GM12878 (cell line): ENCODE measurements at regions not wholly inside any gene's neighbourhood (a gene's known extent, or its start where the extent isn't known, plus 50 kb on each side); places are given as distances from the start of the nearest gene placed in this dataset.

Experiments used
- ATAC-seq: fragments of 200-7000 bp; cut with Tn5 transposase; 3 replicates; pipeline ENCODE4 v1.9.1; 2020; ENCODE audit warnings: mild to moderate bottlenecking, moderate library complexity
- BruUV-seq: library from RNA; stranded (reverse); fragments of 400-500 nt; replicated peaks from 2 replicates; lab custom pipeline; 2021; lab: Mats Ljungman, UMichigan
- CTCF ChIA-PET: fragments of 300-600 bp; sonication (Branson Sonifier 250); formaldehyde crosslinking; extraction: SDS; loops from one replicate; lab custom pipeline; 2021; ENCODE audit warnings: inconsistent platforms; lab: Yijun Ruan, JAX
- POLR2A ChIA-PET: fragments of 350-600 bp; formaldehyde crosslinking; extraction: SDS; loops from one replicate; lab custom pipeline; 2021; ENCODE audit warnings: inconsistent platforms; lab: Charles Lee
- RAD21 ChIA-PET: fragments of 300-600 bp; sonication (Branson Sonifier 250); formaldehyde crosslinking; loops from one replicate; lab custom pipeline; 2023; ENCODE audit warnings: antibody characterized with exemption; ENCODE audit not compliant: unreplicated experiment; lab: Charles Lee
- SMC1A ChIA-PET: fragments of 300-600 bp; sonication (Branson Sonifier 250); formaldehyde crosslinking; loops from one replicate; lab custom pipeline; 2023; ENCODE audit not compliant: unreplicated experiment, uncharacterized antibody; lab: Charles Lee
- DNase-seq: peaks from one replicate; pipeline ENCODE4 v3.0.0-alpha.2; 2011; ENCODE audit warnings: low read depth, low spot score
- FAIRE-seq: peaks from 3 replicates; lab custom pipeline; 2011; peaks lifted over from hg19 to GRCh38; lab: Jason Lieb, UNC
- H2AFZ ChIP-seq: 2 replicates; pipeline ENCODE4 v1.6.0; 2011; ENCODE audit warnings: low read depth, low read length, control low read depth; ENCODE audit not compliant: control insufficient read depth
- H3K27ac ChIP-seq: 2 replicates; pipeline ENCODE4 v1.5.1; 2011; ENCODE audit warnings: control low read depth; ENCODE audit not compliant: control insufficient read depth, insufficient read depth
- H3K27me3 ChIP-seq, 2 experiments: replicated peaks in 1 of 2; 2 replicates each; pipeline versions ENCODE4 v1.6.0 to v1.6.1; 2011; ENCODE audit warnings: low read length in 1 of 2; ENCODE audit not compliant: control insufficient read depth in 2 of 2, insufficient read depth in 2 of 2
- H3K36me3 ChIP-seq, 2 experiments: 2 replicates each; pipeline ENCODE4 v1.5.1; 2011; ENCODE audit warnings: low read length in 1 of 2; ENCODE audit not compliant: control insufficient read depth in 2 of 2, insufficient read depth in 2 of 2
- H3K4me1 ChIP-seq: 2 replicates; pipeline ENCODE4 v1.6.1; 2011; ENCODE audit warnings: mild to moderate bottlenecking, low read length, moderate library complexity, mixed read lengths; ENCODE audit not compliant: control insufficient read depth, insufficient read depth
- H3K4me2 ChIP-seq: 2 replicates; pipeline ENCODE4 v1.6.0; 2011; ENCODE audit warnings: control low read depth; ENCODE audit not compliant: control insufficient read depth, insufficient read depth
- H3K4me3 ChIP-seq: fragments of 200-600 bp; sonication (generic); 2 replicates; pipeline ENCODE4 v1.5.1; 2016
- H3K79me2 ChIP-seq: 2 replicates; pipeline ENCODE4 v1.6.0; 2011; ENCODE audit warnings: low read length; ENCODE audit not compliant: control insufficient read depth, insufficient read depth
- H3K9ac ChIP-seq: 2 replicates; pipeline ENCODE4 v1.8.0; 2011; ENCODE audit warnings: low read length, control low read depth, mixed read lengths; ENCODE audit not compliant: control insufficient read depth, insufficient read depth
- H3K9me3 ChIP-seq: replicated peaks from 3 replicates; pipeline ENCODE4 v1.5.1; 2011; ENCODE audit warnings: mild to moderate bottlenecking, low read length; ENCODE audit not compliant: control insufficient read depth, insufficient read depth
- H4K20me1 ChIP-seq: 2 replicates; pipeline ENCODE4 v1.6.0; 2011; ENCODE audit not compliant: control insufficient read depth, insufficient read depth
- ATF2 ChIP-seq: IDR thresholded peaks from 2 replicates; pipeline ENCODE4 v1.6.1; 2012; ENCODE audit warnings: low read length, inconsistent platforms
- BCL3 ChIP-seq: IDR thresholded peaks from 2 replicates; pipeline ENCODE4 v1.6.1; 2011; ENCODE audit warnings: borderline replicate concordance, low read depth, mild to moderate bottlenecking, moderate library complexity, low read length; ENCODE audit not compliant: insufficient read depth, poor library complexity, severe bottlenecking
- BRCA1 ChIP-seq: IDR thresholded peaks from 2 replicates; pipeline ENCODE4 v1.6.1; 2011; ENCODE audit warnings: low read depth, low read length, improper control_type of control experiment
- CTCF ChIP-seq, 3 experiments: IDR thresholded peaks in 2 of 3; conservative IDR thresholded peaks in 1 of 3; 2 replicates each; pipeline ENCODE4 v1.5.1; 2011; ENCODE audit warnings: low read depth in 3 of 3, low read length in 3 of 3, mild to moderate bottlenecking in 3 of 3, control low read depth in 2 of 3, moderate library complexity in 2 of 3, inconsistent platforms in 1 of 3, mixed read lengths in 1 of 3; ENCODE audit not compliant: control insufficient read depth in 2 of 3, insufficient read depth in 1 of 3; ENCODE audit errors: extremely low read depth in 1 of 3
- EGR1 ChIP-seq, 2 experiments: IDR thresholded peaks; 1 replicate in 1 of 2; 2 replicates in 1 of 2; pipeline ENCODE4 v1.6.1; 2011 to 2012; ENCODE audit warnings: low read depth in 2 of 2, low read length in 2 of 2, borderline replicate concordance in 1 of 2, mild to moderate bottlenecking in 1 of 2, moderate library complexity in 1 of 2
- FOS ChIP-seq: IDR thresholded peaks from 3 replicates; pipeline ENCODE4 v1.6.1; 2011; ENCODE audit warnings: borderline replicate concordance; ENCODE audit not compliant: insufficient read length; ENCODE audit errors: extremely low read depth
- HDGF ChIP-seq: fragments of 450-650 bp; IDR thresholded peaks from 2 replicates; pipeline ENCODE4 v1.6.1; 2016; ENCODE audit warnings: antibody characterized with exemption
- MTA3 ChIP-seq: IDR thresholded peaks from 2 replicates; pipeline ENCODE4 v1.6.1; 2012; ENCODE audit warnings: low read length, inconsistent platforms, borderline replicate concordance
- NFIC ChIP-seq: IDR thresholded peaks from 2 replicates; pipeline ENCODE4 v1.6.1; 2012; ENCODE audit warnings: low read depth, mild to moderate bottlenecking, inconsistent platforms, low read length, moderate library complexity
- NFYA ChIP-seq: IDR thresholded peaks from 2 replicates; pipeline ENCODE4 v1.6.1; 2011; ENCODE audit warnings: low read depth, mild to moderate bottlenecking, low read length, improper control_type of control experiment, borderline replicate concordance
- RBBP5 ChIP-seq: fragments of 200-600 bp; sonication (generic); conservative IDR thresholded peaks from 2 replicates; pipeline ENCODE4 v1.6.1; 2016
- RCOR1 ChIP-seq: conservative IDR thresholded peaks from 2 replicates; pipeline ENCODE4 v1.6.1; 2012; ENCODE audit warnings: low read depth, low read length, improper control_type of control experiment
- SMC3 ChIP-seq: IDR thresholded peaks from 2 replicates; pipeline ENCODE4 v1.6.1; 2011; ENCODE audit warnings: low read length, improper control_type of control experiment, borderline replicate concordance
- SPI1 ChIP-seq: IDR thresholded peaks from 2 replicates; pipeline ENCODE4 v1.6.1; 2011; ENCODE audit warnings: low read depth, mild to moderate bottlenecking, low read length, moderate library complexity, borderline replicate concordance; ENCODE audit not compliant: insufficient read depth
- TCF7 ChIP-seq: IDR thresholded peaks from 2 replicates; pipeline ENCODE4 v1.6.1; 2014; ENCODE audit warnings: antibody characterized with exemption, borderline replicate concordance
- YY1 ChIP-seq: IDR thresholded peaks from 2 replicates; pipeline ENCODE4 v1.6.1; 2011; ENCODE audit warnings: low read depth, mild to moderate bottlenecking, low read length
- in situ Hi-C: fragments of 300-500 bp; cut with MboI; formaldehyde crosslinking; loops from 9 replicates; pipeline ENCODE4 v1.14.3; 2018; ENCODE audit warnings: mixed read lengths
- intact Hi-C: fragments of 100-400 bp; cut with micrococcal nuclease; formaldehyde crosslinking; loops from one replicate; pipeline ENCODE4 v1.14.2; 2022; ENCODE audit not compliant: unreplicated experiment

GRCh38 chr6:8825726-8826125 is 390.4 kb upstream of the SLC35B3 start:
- Histone ChIP-seq H3K36me3 (no peaks in the 10 kb centered on the region), H3K4me2 (no peak overlapping the region), H3K27me3 (no peaks in the 10 kb centered on the region), H3K9ac (no peak overlapping the region), H2AFZ (no peak overlapping the region), H3K4me1 (no peaks in the 10 kb centered on the region), H3K27ac (no peak overlapping the region), H3K79me2 (no peaks in the 10 kb centered on the region), H4K20me1 (no peaks in the 10 kb centered on the region), H3K9me3 (no peaks in the 10 kb centered on the region), H3K4me3 (no peak overlapping the region)
- FAIRE-seq (no peak), DNase-seq (no peak), ATAC-seq (no peak)
- ChIA-PET SMC1A (interaction anchor here (1.1 to 1.7 kb wide), 2 partner anchors 21 to 34 kb away, joined by 3 to 4 read pairs; no protein-coding TSS in a partner anchor), POLR2A (no interaction called here), CTCF (no interaction called here), RAD21 (no interaction called here)
- intact Hi-C loops: no loop called here
- BruUV-seq: no TSS peak
- TF ChIP-seq NFIC (no peak), SPI1 (no peak), RBBP5 (no peak), TCF7 (no peak), RCOR1 (no peak), SMC3 (no peak), HDGF (no peak), MTA3 (no peak), EGR1 (IDR thresholded peaks at IDR 0.05; ENCODE audit: borderline replicate concordance in 1 of 2, low read depth in 2 of 2, low read length in 2 of 2) (no peak), ATF2 (no peak), BRCA1 (no peak), FOS (no peak), CTCF (IDR thresholded peaks at IDR 0.05 in 2 of 3, conservative IDR thresholded peaks at IDR 0.05 in 1 of 3; ENCODE audit: control insufficient read depth in 2 of 3, extremely low read depth in 1 of 3, insufficient read depth in 1 of 3, low read depth in 3 of 3, low read length in 3 of 3) (no peak), NFYA (no peak), BCL3 (no peak), YY1 (no peak)
- in situ Hi-C loops: no loop called here
